Astrocyte (in vitro differentiated cells and primary cell): ENCODE measurements at regions not wholly inside any gene's neighbourhood (a gene's known extent, or its start where the extent isn't known, plus 50 kb on each side); places are given as distances from the start of the nearest gene placed in this dataset.

Source experiments
- DNase-seq: peaks from one replicate; pipeline ENCODE4 v3.0.0-alpha.2; 2010; ENCODE audit warnings: low read depth
- FAIRE-seq: peaks from 2 replicates; lab custom pipeline; 2011; peaks lifted over from hg19 to GRCh38; lab: Jason Lieb, UNC
- H2AFZ ChIP-seq: 2 replicates; pipeline ENCODE4 v1.6.0; 2012; ENCODE audit warnings: low read depth, low read length, inconsistent platforms
- H3K27ac ChIP-seq: 2 replicates; pipeline ENCODE4 v1.5.1; 2011; ENCODE audit warnings: low read depth, low read length, inconsistent platforms
- H3K27me3 ChIP-seq: 2 replicates; pipeline ENCODE4 v1.6.0; 2011; ENCODE audit warnings: low read length, inconsistent platforms; ENCODE audit not compliant: insufficient read depth
- H3K36me3 ChIP-seq: 2 replicates; pipeline ENCODE4 v1.5.1; 2011; ENCODE audit warnings: low read length, inconsistent platforms; ENCODE audit not compliant: insufficient read depth
- H3K4me1 ChIP-seq: 2 replicates; pipeline ENCODE4 v1.5.1; 2011; ENCODE audit warnings: low read length, inconsistent platforms; ENCODE audit not compliant: insufficient read depth
- H3K4me2 ChIP-seq: 2 replicates; pipeline ENCODE4 v1.6.0; 2012; ENCODE audit warnings: low read length, inconsistent platforms
- H3K4me3 ChIP-seq: 2 replicates; pipeline ENCODE4 v1.5.1; 2011; ENCODE audit warnings: low read depth, mild to moderate bottlenecking, low read length, inconsistent platforms; ENCODE audit not compliant: insufficient read depth
- H3K79me2 ChIP-seq: 2 replicates; pipeline ENCODE4 v1.6.0; 2012; ENCODE audit warnings: mild to moderate bottlenecking, low read length, inconsistent platforms; ENCODE audit not compliant: insufficient read depth
- H3K9ac ChIP-seq: 2 replicates; pipeline ENCODE4 v1.6.0; 2012; ENCODE audit warnings: mild to moderate bottlenecking, low read length, inconsistent platforms
- H3K9me3 ChIP-seq: 2 replicates; pipeline ENCODE4 v1.5.1; 2012; ENCODE audit warnings: low read depth, mild to moderate bottlenecking, low read length, inconsistent platforms; ENCODE audit not compliant: insufficient read depth
- H4K20me1 ChIP-seq: 2 replicates; pipeline ENCODE4 v1.6.0; 2012; ENCODE audit warnings: low read length, inconsistent platforms; ENCODE audit not compliant: insufficient read depth
- H3K27ac Mint-ChIP-seq: one replicate; pipeline ENCODE4 v1.8.0; 2021; ENCODE audit warnings: mild to moderate bottlenecking, mixed read lengths; ENCODE audit not compliant: unreplicated experiment
- H3K27me3 Mint-ChIP-seq: one replicate; pipeline ENCODE4 v1.8.0; 2021; ENCODE audit warnings: low read depth, mixed read lengths; ENCODE audit not compliant: unreplicated experiment
- H3K36me3 Mint-ChIP-seq: one replicate; pipeline ENCODE4 v1.8.0; 2021; ENCODE audit warnings: low read depth, mixed read lengths; ENCODE audit not compliant: unreplicated experiment
- H3K4me1 Mint-ChIP-seq: one replicate; pipeline ENCODE4 v1.8.0; 2021; ENCODE audit warnings: low read depth, mixed read lengths; ENCODE audit not compliant: unreplicated experiment
- H3K4me3 Mint-ChIP-seq: one replicate; pipeline ENCODE4 v1.8.0; 2021; ENCODE audit warnings: mild to moderate bottlenecking, moderate library complexity, mixed read lengths; ENCODE audit not compliant: unreplicated experiment
- H3K9me3 Mint-ChIP-seq: one replicate; pipeline ENCODE4 v1.8.0; 2021; ENCODE audit warnings: mild to moderate bottlenecking, mixed read lengths; ENCODE audit not compliant: unreplicated experiment
- EZH2 ChIP-seq: IDR thresholded peaks from 2 replicates; pipeline ENCODE4 v1.6.1; 2012; ENCODE audit warnings: mild to moderate bottlenecking, low read length, inconsistent platforms; ENCODE audit not compliant: insufficient read depth
- TF ChIP-seq, protein P1 (sequence below): IDR thresholded peaks from 2 replicates; pipeline ENCODE4 v1.5.1; 2011; ENCODE audit warnings: low read depth, mild to moderate bottlenecking, inconsistent platforms, low read length, moderate library complexity; ENCODE audit not compliant: insufficient read depth

DNA sequence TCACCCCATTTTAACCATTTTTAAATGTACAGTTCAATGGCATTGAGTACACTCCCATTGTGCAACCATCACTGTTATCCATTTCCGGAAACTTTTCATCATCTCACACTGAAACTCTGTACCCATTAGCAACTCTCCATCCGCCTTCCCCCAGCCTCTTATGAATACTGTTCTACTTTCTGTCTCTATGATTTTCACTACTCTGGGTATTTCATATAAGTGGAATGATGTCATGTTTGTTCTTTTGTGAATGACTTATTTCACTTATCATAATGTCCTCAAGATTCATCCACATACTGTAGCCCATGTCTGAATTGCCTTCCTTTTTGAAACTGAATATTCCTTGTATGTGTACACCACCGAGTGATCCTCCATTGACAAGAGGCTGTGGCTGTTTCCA lies 92.9 kb upstream of the TOX2 start:
- H2AFZ ChIP-seq: no peak overlapping the region
- H3K9ac ChIP-seq: no peak overlapping the region
- no peaks in the 10 kb centered on the region for H3K36me3 ChIP-seq
- H3K4me3 Mint-ChIP-seq: no peak overlapping the region
- no peak overlapping the region for H3K4me3 ChIP-seq
- H3K27me3 ChIP-seq: peaks cover 3% of the 10 kb centered on the region
- H3K27me3 Mint-ChIP-seq: peaks cover 17% of the 10 kb centered on the region
- H3K9me3 ChIP-seq: no peaks in the 10 kb centered on the region
- TF ChIP-seq, protein P1, sequence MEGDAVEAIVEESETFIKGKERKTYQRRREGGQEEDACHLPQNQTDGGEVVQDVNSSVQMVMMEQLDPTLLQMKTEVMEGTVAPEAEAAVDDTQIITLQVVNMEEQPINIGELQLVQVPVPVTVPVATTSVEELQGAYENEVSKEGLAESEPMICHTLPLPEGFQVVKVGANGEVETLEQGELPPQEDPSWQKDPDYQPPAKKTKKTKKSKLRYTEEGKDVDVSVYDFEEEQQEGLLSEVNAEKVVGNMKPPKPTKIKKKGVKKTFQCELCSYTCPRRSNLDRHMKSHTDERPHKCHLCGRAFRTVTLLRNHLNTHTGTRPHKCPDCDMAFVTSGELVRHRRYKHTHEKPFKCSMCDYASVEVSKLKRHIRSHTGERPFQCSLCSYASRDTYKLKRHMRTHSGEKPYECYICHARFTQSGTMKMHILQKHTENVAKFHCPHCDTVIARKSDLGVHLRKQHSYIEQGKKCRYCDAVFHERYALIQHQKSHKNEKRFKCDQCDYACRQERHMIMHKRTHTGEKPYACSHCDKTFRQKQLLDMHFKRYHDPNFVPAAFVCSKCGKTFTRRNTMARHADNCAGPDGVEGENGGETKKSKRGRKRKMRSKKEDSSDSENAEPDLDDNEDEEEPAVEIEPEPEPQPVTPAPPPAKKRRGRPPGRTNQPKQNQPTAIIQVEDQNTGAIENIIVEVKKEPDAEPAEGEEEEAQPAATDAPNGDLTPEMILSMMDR: no peak
- no peak for DNase-seq
- H3K4me1 Mint-ChIP-seq: no peaks in the 10 kb centered on the region
- H3K79me2 ChIP-seq: no peaks in the 10 kb centered on the region
- H4K20me1 ChIP-seq: no peaks in the 10 kb centered on the region
- no peak overlapping the region for H3K27ac ChIP-seq
- no peak overlapping the region for H3K4me2 ChIP-seq
- peaks cover 2% of the 10 kb centered on the region for H3K9me3 Mint-ChIP-seq
- H3K4me1 ChIP-seq: no peaks in the 10 kb centered on the region
- no peak overlapping the region for H3K27ac Mint-ChIP-seq
- no peak for FAIRE-seq
- H3K36me3 Mint-ChIP-seq: no peaks in the 10 kb centered on the region

DNA sequence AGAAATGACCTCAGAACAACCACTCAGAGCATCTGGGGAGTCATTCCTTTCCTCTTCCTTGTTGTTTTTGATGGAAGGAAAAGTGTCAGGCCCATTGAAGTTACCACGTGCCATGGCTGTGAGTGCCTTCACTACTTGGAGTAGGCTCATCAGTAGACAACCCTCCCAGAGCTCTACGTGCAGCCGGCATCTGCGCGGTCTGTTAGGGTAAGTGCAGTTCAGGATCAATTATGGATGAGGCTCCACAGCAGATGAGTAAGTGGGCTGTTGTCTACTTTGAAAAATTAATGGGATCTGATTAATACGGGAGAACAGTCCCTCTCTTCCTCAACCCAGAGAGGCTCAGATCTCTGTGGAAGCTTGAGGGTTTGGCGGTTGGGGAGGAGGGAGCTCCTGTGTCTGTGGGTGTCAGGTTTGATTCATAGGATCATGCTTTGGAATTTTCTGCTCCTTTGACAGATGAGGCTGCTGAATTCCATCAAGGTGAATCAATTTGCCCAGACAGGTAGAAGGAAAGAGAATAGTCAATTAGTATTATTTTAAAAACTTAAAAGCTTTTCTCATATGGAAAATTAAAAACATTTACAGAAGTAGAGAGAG lies 93.8 kb upstream of the TOX2 start:
- H3K4me3 Mint-ChIP-seq: no peak overlapping the region
- peaks cover 14% of the 10 kb centered on the region for H3K27me3 Mint-ChIP-seq
- Histone ChIP-seq H2AFZ (no peak overlapping the region), H3K36me3 (no peaks in the 10 kb centered on the region), H3K4me3 (no peak overlapping the region), H3K9ac (no peak overlapping the region), H3K79me2 (no peaks in the 10 kb centered on the region), H3K27ac (no peak overlapping the region), H3K9me3 (no peaks in the 10 kb centered on the region), H3K27me3 (peaks cover 3% of the 10 kb centered on the region), H3K4me1 (no peaks in the 10 kb centered on the region), H3K4me2 (no peak overlapping the region), H4K20me1 (no peaks in the 10 kb centered on the region)
- no peak for FAIRE-seq
- no peak for DNase-seq
- H3K9me3 Mint-ChIP-seq: peaks cover 2% of the 10 kb centered on the region
- no peaks in the 10 kb centered on the region for H3K4me1 Mint-ChIP-seq
- no peaks in the 10 kb centered on the region for H3K36me3 Mint-ChIP-seq
- H3K27ac Mint-ChIP-seq: no peak overlapping the region
- TF ChIP-seq EZH2: no peak
- TF ChIP-seq, protein P1: no peak

DNA sequence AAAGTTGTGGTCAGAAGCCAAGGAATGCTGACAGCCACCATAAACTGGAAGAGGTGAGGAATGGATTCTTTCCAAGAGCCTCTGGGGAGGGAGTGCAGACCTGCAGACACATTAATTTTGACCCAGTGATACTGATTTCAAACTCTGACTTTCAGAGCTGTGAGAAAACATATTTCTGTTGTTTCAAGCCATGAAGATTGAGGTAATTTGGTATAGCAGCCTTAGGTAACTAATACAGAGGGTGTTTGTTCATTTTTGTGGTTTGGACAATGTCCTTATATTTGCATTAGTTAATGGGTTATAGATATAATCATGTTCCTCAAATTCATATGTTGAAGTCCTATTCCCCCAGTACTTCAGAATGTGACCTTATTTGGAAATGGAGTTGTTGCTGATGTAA lies 85.4 kb upstream of the GTSF1L start:
- Mint-ChIP-seq H3K4me1 (no peaks in the 10 kb centered on the region), H3K27me3 (peaks cover 6% of the 10 kb centered on the region), H3K9me3 (peaks cover 15% of the 10 kb centered on the region), H3K36me3 (no peaks in the 10 kb centered on the region), H3K4me3 (no peak overlapping the region), H3K27ac (no peak overlapping the region)
- DNase-seq (peak; percentile 35), FAIRE-seq (no peak)
- H3K9me3 ChIP-seq: peaks cover 3% of the 10 kb centered on the region
- no peak overlapping the region for H3K4me2 ChIP-seq
- H3K79me2 ChIP-seq: no peaks in the 10 kb centered on the region
- H3K36me3 ChIP-seq: no peaks in the 10 kb centered on the region
- H4K20me1 ChIP-seq: no peaks in the 10 kb centered on the region
- TF ChIP-seq, protein P1: no peak
- TF ChIP-seq EZH2: no peak
- H3K27ac ChIP-seq: no peak overlapping the region
- no peaks in the 10 kb centered on the region for H3K27me3 ChIP-seq
- no peak overlapping the region for H3K9ac ChIP-seq
- H3K4me3 ChIP-seq: no peak overlapping the region
- H2AFZ ChIP-seq: no peak overlapping the region
- H3K4me1 ChIP-seq: no peaks in the 10 kb centered on the region
